Ishikawa (cell line): ENCODE measurements at regions not wholly inside any gene's neighbourhood (a gene's known extent, or its start where the extent isn't known, plus 50 kb on each side); places are given as distances from the start of the nearest gene placed in this dataset.

Source experiments
- CREB1 ChIP-seq: IDR thresholded peaks from 2 replicates; pipeline ENCODE4 v1.6.1; 2012; ENCODE audit warnings: low read depth
- EGR1 ChIP-seq: IDR thresholded peaks from 2 replicates; pipeline ENCODE4 v1.6.1; 2012
- EP300 ChIP-seq: IDR thresholded peaks from 2 replicates; pipeline ENCODE4 v1.6.1; 2012; ENCODE audit warnings: borderline replicate concordance
- MAX ChIP-seq: IDR thresholded peaks from 2 replicates; pipeline ENCODE4 v1.6.1; 2012
- NFIC ChIP-seq: IDR thresholded peaks from 2 replicates; pipeline ENCODE4 v1.6.1; 2012
- RAD21 ChIP-seq: IDR thresholded peaks from 2 replicates; pipeline ENCODE4 v1.6.1; 2012; ENCODE audit warnings: low read depth
- REST ChIP-seq: IDR thresholded peaks from 2 replicates; pipeline ENCODE4 v1.6.1; 2012; ENCODE audit warnings: low read depth, mild to moderate bottlenecking
- TEAD4 ChIP-seq: IDR thresholded peaks from 2 replicates; pipeline ENCODE4 v1.6.1; 2012
- ZBTB7A ChIP-seq: IDR thresholded peaks from 2 replicates; pipeline ENCODE4 v1.6.1; 2012; ENCODE audit warnings: low read depth

- TF ChIP-seq EP300 (no peak), RAD21 (no peak), EGR1 (no peak), REST (no peak), ZBTB7A (no peak), NFIC (no peak), CREB1 (no peak), TEAD4 (no peak), MAX (no peak)
These were observed 1697.3 kb upstream of the MIR17HG start for GRCh38 chr13:89650226-89650625.
